Cardiac muscle cell (in vitro differentiated cells and primary cell): ENCODE measurements at regions not wholly inside any gene's neighbourhood (a gene's known extent, or its start where the extent isn't known, plus 50 kb on each side); places are given as distances from the start of the nearest gene placed in this dataset.

Experiments
- DNase-seq, 2 donors: peaks; one replicate each; pipeline versions ENCODE4 v3.0.0 to v3.0.0-alpha.2; 2010 to 2017; ENCODE audit warnings: low read depth in 1 of 2, low spot score in 1 of 2
- H3K27ac ChIP-seq: fragments of 200-600 bp; sonication (generic); 2 replicates; pipeline ENCODE4 v1.5.1; 2016
- H3K27me3 ChIP-seq: fragments of 200-600 bp; sonication (generic); 2 replicates; pipeline ENCODE4 v1.6.0; 2016; ENCODE audit warnings: control low read depth
- H3K36me3 ChIP-seq: fragments of 200-600 bp; sonication (generic); 2 replicates; pipeline ENCODE4 v1.5.1; 2016; ENCODE audit warnings: control low read depth
- H3K4me1 ChIP-seq: fragments of 200-600 bp; sonication (generic); 2 replicates; pipeline ENCODE4 v1.8.1; 2017; ENCODE audit warnings: low read depth, mild to moderate bottlenecking, mixed run types
- H3K4me3 ChIP-seq: fragments of 200-600 bp; sonication (generic); 2 replicates; pipeline ENCODE4 v1.5.1; 2016; ENCODE audit warnings: mild to moderate bottlenecking
- H3K9me3 ChIP-seq: fragments of 200-600 bp; sonication (generic); 2 replicates; pipeline ENCODE4 v1.5.1; 2017; ENCODE audit warnings: low read depth, mild to moderate bottlenecking, control low read depth
- CTCF ChIP-seq: IDR thresholded peaks from 2 replicates; pipeline ENCODE4 v1.5.1; 2012; ENCODE audit warnings: low read depth, mild to moderate bottlenecking, low read length

DNA sequence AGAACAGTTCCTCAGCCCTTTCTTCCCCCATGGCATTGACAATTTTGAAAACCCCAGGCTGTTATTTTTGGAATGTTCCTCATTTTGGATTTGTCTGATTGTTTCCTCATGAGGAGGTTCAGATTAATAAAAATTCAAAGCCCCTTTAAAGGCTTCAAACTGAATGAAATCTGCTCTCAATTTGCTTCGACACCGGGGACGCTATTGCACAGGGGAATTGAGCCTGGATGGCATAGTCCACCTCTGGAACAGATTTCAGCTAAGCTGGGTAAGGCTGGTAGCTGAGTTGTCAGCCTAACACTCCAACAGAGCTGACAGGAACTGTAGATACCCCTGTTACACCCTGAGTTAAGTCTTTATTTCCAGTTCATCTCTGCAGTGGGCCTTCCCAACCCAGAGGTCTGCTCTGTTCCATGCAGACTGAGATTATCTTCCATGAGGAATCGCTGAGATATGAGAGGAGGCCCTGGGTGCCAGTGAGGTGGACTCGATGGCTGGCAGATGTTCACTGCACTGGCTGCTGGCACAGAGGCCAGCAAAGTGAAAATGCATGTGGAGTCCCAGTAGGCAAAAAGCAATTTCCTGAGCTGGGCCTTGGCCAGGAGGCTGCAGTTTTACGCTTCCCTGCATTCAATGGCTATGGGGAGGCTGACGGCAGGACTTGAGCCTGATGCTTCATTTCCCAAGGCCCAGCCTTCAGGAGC is 73.3 kb upstream of the PAX1 start:
- DNase-seq, result no peak
- no peak overlapping the region for H3K4me3 ChIP-seq
- no peaks in the 10 kb centered on the region for H3K4me1 ChIP-seq
- peaks cover 34% of the 10 kb centered on the region for H3K27me3 ChIP-seq
- TF ChIP-seq CTCF, result no peak
- no peak overlapping the region for H3K27ac ChIP-seq
- H3K9me3 ChIP-seq, result no peaks in the 10 kb centered on the region
- no peaks in the 10 kb centered on the region for H3K36me3 ChIP-seq

- TF ChIP-seq CTCF, result no peak
- H3K9me3 ChIP-seq, result no peaks in the 10 kb centered on the region
- H3K4me3 ChIP-seq, result no peak overlapping the region
- no peaks in the 10 kb centered on the region for H3K4me1 ChIP-seq
- H3K36me3 ChIP-seq, result no peaks in the 10 kb centered on the region
- no peak for DNase-seq
- no peak overlapping the region for H3K27ac ChIP-seq
- H3K27me3 ChIP-seq, result peaks cover 31% of the 10 kb centered on the region
These were observed 76.7 kb upstream of the PAX1 start for GRCh38 chr20:21628800-21629199.

GRCh38 chr20:21623781-21624094 is 81.7 kb upstream of the PAX1 start:
- Histone ChIP-seq H3K36me3 (no peaks in the 10 kb centered on the region), H3K9me3 (no peaks in the 10 kb centered on the region), H3K27me3 (peaks cover 34% of the 10 kb centered on the region), H3K27ac (no peak overlapping the region), H3K4me1 (no peaks in the 10 kb centered on the region), H3K4me3 (no peak overlapping the region)
- no peak for TF ChIP-seq CTCF
- DNase-seq, result no peak

DNA sequence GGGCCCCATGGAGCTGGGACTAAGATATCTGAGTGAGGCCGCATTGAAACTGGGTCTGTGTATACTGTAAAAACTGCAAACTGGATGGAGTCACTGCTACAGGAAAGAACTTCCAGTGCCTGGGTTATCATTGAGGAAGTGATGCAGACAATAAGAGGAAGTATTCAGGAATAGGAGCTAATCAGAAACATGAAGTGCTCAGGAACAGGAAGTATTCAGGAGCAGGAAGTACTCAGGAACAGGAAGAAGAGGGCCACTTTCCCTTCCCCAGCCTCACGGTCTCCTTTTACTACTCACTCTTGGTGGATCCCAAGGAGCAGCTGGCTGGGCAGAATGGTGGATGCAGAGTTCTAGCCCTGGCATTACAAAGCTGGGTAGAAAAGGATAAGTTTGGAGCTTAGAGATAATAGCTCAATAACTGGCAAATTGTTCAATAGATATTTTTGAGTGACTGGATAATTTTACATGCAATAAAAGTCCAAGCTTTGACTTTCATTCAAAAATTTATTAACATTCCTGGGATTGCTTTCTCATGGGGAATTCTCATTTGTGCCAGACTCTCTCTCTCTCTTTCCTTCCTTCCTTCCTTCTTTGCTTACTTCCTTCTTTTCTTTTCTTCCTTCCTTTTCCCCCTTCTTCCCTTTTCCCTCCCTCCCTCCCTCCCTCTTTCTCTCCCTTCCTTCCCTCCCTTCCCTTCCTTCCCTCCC is 82.2 kb upstream of the PAX1 start:
- no peak for DNase-seq
- Histone ChIP-seq H3K4me1 (no peaks in the 10 kb centered on the region), H3K27ac (no peak overlapping the region), H3K27me3 (peaks cover 32% of the 10 kb centered on the region), H3K4me3 (no peak overlapping the region), H3K9me3 (no peaks in the 10 kb centered on the region), H3K36me3 (no peaks in the 10 kb centered on the region)
- no peak for TF ChIP-seq CTCF

- Histone ChIP-seq H3K27me3 (peaks cover 37% of the 10 kb centered on the region), H3K4me1 (no peaks in the 10 kb centered on the region), H3K9me3 (no peaks in the 10 kb centered on the region), H3K27ac (no peak overlapping the region), H3K36me3 (no peaks in the 10 kb centered on the region), H3K4me3 (no peak overlapping the region)
- no peak for TF ChIP-seq CTCF
- DNase-seq, result no peak
These were observed 83.2 kb upstream of the PAX1 start for GRCh38 chr20:21622097-21622857.
